ENCODE measurements at regions not wholly inside any gene's neighbourhood (a gene's known extent, or its start where the extent isn't known, plus 50 kb on each side); places are given as distances from the start of the nearest gene placed in this dataset.

GRCh38 chr18:68498636-68499035 lies 216.3 kb downstream of the TMX3 start:
- no peak overlapping the region for H3K27ac Mint-ChIP-seq
- H3K36me3 Mint-ChIP-seq = no peaks in the 10 kb centered on the region
- no peaks in the 10 kb centered on the region for H3K4me1 Mint-ChIP-seq
- no peaks in the 10 kb centered on the region for H3K9me3 Mint-ChIP-seq
- no peak overlapping the region for H3K4me3 Mint-ChIP-seq
- no peak for DNase-seq
- H3K27me3 Mint-ChIP-seq = no peaks in the 10 kb centered on the region

GRCh38 chr18:68498185-68498584 lies 216.7 kb downstream of the TMX3 start:
- no peaks in the 10 kb centered on the region for H3K27me3 Mint-ChIP-seq
- DNase-seq = no peak
- H3K27ac Mint-ChIP-seq = no peak overlapping the region
- no peak overlapping the region for H3K4me3 Mint-ChIP-seq
- H3K4me1 Mint-ChIP-seq = no peaks in the 10 kb centered on the region
- no peaks in the 10 kb centered on the region for H3K36me3 Mint-ChIP-seq
- no peaks in the 10 kb centered on the region for H3K9me3 Mint-ChIP-seq

- no peak for DNase-seq
- no peaks in the 10 kb centered on the region for H3K4me1 Mint-ChIP-seq
- no peak overlapping the region for H3K27ac Mint-ChIP-seq
- H3K27me3 Mint-ChIP-seq = no peaks in the 10 kb centered on the region
- H3K9me3 Mint-ChIP-seq = no peaks in the 10 kb centered on the region
- no peak overlapping the region for H3K4me3 Mint-ChIP-seq
- no peaks in the 10 kb centered on the region for H3K36me3 Mint-ChIP-seq
Observed at GRCh38 chr18:68494802-68495581, 219.9 kb downstream of the TMX3 start.

- Mint-ChIP-seq H3K27me3 (peaks cover 3% of the 10 kb centered on the region), H3K4me3 (no peak overlapping the region), H3K27ac (no peak overlapping the region)
Observed at GRCh38 chr18:68489013-68489792, 225.7 kb downstream of the TMX3 start.

GRCh38 chr18:68484241-68484640 lies 230.7 kb downstream of the TMX3 start:
- Mint-ChIP-seq H3K4me3 (no peak overlapping the region), H3K36me3 (no peaks in the 10 kb centered on the region), H3K9me3 (no peaks in the 10 kb centered on the region), H3K4me1 (no peaks in the 10 kb centered on the region), H3K27ac (no peak overlapping the region), H3K27me3 (peaks cover 11% of the 10 kb centered on the region)
- no peak for DNase-seq

More at GRCh38 chr18:68489013-68489792, 225.7 kb downstream of the TMX3 start:
- DNase-seq = no peak
- no peaks in the 10 kb centered on the region for H3K4me1 Mint-ChIP-seq
- H3K36me3 Mint-ChIP-seq = no peaks in the 10 kb centered on the region
- H3K9me3 Mint-ChIP-seq = no peaks in the 10 kb centered on the region

GRCh38 chr18:68482815-68483214 lies 232.1 kb downstream of the TMX3 start:
- Mint-ChIP-seq H3K27me3 (peaks cover 11% of the 10 kb centered on the region), H3K36me3 (no peaks in the 10 kb centered on the region), H3K27ac (no peak overlapping the region), H3K4me3 (no peak overlapping the region), H3K4me1 (no peaks in the 10 kb centered on the region), H3K9me3 (no peaks in the 10 kb centered on the region)
- DNase-seq = no peak

- H3K27ac Mint-ChIP-seq = no peak overlapping the region
- H3K9me3 Mint-ChIP-seq = no peaks in the 10 kb centered on the region
- no peaks in the 10 kb centered on the region for H3K36me3 Mint-ChIP-seq
- H3K4me1 Mint-ChIP-seq = no peaks in the 10 kb centered on the region
- no peak overlapping the region for H3K4me3 Mint-ChIP-seq
- peaks cover 16% of the 10 kb centered on the region for H3K27me3 Mint-ChIP-seq
- no peak for DNase-seq
Observed at GRCh38 chr18:68480196-68480595, 234.7 kb downstream of the TMX3 start.

GRCh38 chr18:68478246-68478645 lies 236.7 kb downstream of the TMX3 start:
- H3K27ac Mint-ChIP-seq = no peak overlapping the region
- no peaks in the 10 kb centered on the region for H3K9me3 Mint-ChIP-seq
- H3K4me1 Mint-ChIP-seq = no peaks in the 10 kb centered on the region
- no peaks in the 10 kb centered on the region for H3K36me3 Mint-ChIP-seq
- H3K27me3 Mint-ChIP-seq = peaks cover 19% of the 10 kb centered on the region
- no peak overlapping the region for H3K4me3 Mint-ChIP-seq
- no peak for DNase-seq

GRCh38 chr18:68475883-68476282 lies 239.0 kb downstream of the TMX3 start:
- Mint-ChIP-seq H3K36me3 (no peaks in the 10 kb centered on the region), H3K27me3 (peaks cover 18% of the 10 kb centered on the region), H3K27ac (no peak overlapping the region), H3K4me1 (no peaks in the 10 kb centered on the region), H3K9me3 (no peaks in the 10 kb centered on the region), H3K4me3 (no peak overlapping the region)
- DNase-seq = no peak

GRCh38 chr18:68472701-68473295 lies 242.1 kb downstream of the TMX3 start:
- Mint-ChIP-seq H3K27ac (no peak overlapping the region), H3K4me1 (peaks cover 1% of the 10 kb centered on the region), H3K9me3 (no peaks in the 10 kb centered on the region), H3K27me3 (peaks cover 25% of the 10 kb centered on the region), H3K36me3 (no peaks in the 10 kb centered on the region), H3K4me3 (no peak overlapping the region)
- DNase-seq = no peak

- Mint-ChIP-seq H3K4me3 (no peak overlapping the region), H3K4me1 (peaks cover 3% of the 10 kb centered on the region), H3K27ac (no peak overlapping the region), H3K9me3 (no peaks in the 10 kb centered on the region), H3K36me3 (no peaks in the 10 kb centered on the region), H3K27me3 (peaks cover 26% of the 10 kb centered on the region)
- DNase-seq = no peak
Observed at GRCh38 chr18:68469049-68469625, 245.8 kb downstream of the TMX3 start.

GRCh38 chr18:68467957-68468356 lies 247.0 kb downstream of the TMX3 start:
- peaks cover 19% of the 10 kb centered on the region for H3K27me3 Mint-ChIP-seq
- H3K27ac Mint-ChIP-seq = no peak overlapping the region
- H3K4me3 Mint-ChIP-seq = no peak overlapping the region
- no peaks in the 10 kb centered on the region for H3K36me3 Mint-ChIP-seq
- H3K4me1 Mint-ChIP-seq = peaks cover 3% of the 10 kb centered on the region
- no peaks in the 10 kb centered on the region for H3K9me3 Mint-ChIP-seq
- no peak for DNase-seq

GRCh38 chr18:68467329-68467728 lies 247.6 kb downstream of the TMX3 start:
- H3K9me3 Mint-ChIP-seq = no peaks in the 10 kb centered on the region
- H3K4me3 Mint-ChIP-seq = no peak overlapping the region
- H3K27me3 Mint-ChIP-seq = peaks cover 19% of the 10 kb centered on the region
- DNase-seq = no peak
- no peaks in the 10 kb centered on the region for H3K36me3 Mint-ChIP-seq
- H3K4me1 Mint-ChIP-seq = peaks cover 3% of the 10 kb centered on the region
- H3K27ac Mint-ChIP-seq = no peak overlapping the region

GRCh38 chr18:68466672-68467071 lies 248.2 kb downstream of the TMX3 start:
- H3K4me3 Mint-ChIP-seq = no peak overlapping the region
- H3K9me3 Mint-ChIP-seq = no peaks in the 10 kb centered on the region
- no peak overlapping the region for H3K27ac Mint-ChIP-seq
- no peak for DNase-seq
- peaks cover 3% of the 10 kb centered on the region for H3K4me1 Mint-ChIP-seq
- H3K27me3 Mint-ChIP-seq = peaks cover 19% of the 10 kb centered on the region
- H3K36me3 Mint-ChIP-seq = no peaks in the 10 kb centered on the region

- H3K27ac Mint-ChIP-seq = no peak overlapping the region
- no peaks in the 10 kb centered on the region for H3K36me3 Mint-ChIP-seq
- DNase-seq = no peak
- H3K9me3 Mint-ChIP-seq = no peaks in the 10 kb centered on the region
- peaks cover 2% of the 10 kb centered on the region for H3K4me1 Mint-ChIP-seq
- H3K4me3 Mint-ChIP-seq = no peak overlapping the region
- peaks cover 6% of the 10 kb centered on the region for H3K27me3 Mint-ChIP-seq
Observed at GRCh38 chr18:68462766-68463165, 252.1 kb downstream of the TMX3 start.
